ENCODE measurements at regions not wholly inside any gene's neighbourhood (a gene's known extent, or its start where the extent isn't known, plus 50 kb on each side); places are given as distances from the start of the nearest gene placed in this dataset.

DNA sequence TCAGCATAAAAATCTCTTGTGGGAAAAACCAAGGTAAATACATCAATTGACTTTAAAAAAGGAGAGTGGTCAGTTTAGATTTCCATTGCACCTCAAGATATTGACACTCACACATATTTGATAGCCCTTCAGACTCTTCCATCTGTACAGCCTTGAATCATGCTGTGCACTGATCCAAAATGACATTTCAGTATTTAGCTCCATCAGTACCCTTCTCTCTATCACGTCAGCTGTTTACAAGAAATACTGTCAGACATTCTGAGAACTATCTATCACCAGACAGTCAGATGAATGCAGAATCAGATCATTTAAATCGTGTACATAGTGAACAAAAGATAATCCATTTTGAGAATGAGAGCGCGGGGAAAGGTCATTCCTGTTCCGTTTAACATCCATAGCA is 511.9 kb downstream of the RPL10L start:
- Histone ChIP-seq H3K9ac (ENCODE audit: low read length) (no peak overlapping the region), H3K9me3 (ENCODE audit: low read length) (no peaks in the 10 kb centered on the region), H3K4me3 (ENCODE audit: low read length) (no peak overlapping the region), H2AFZ (ENCODE audit: low read depth, low read length) (no peak overlapping the region), H3K4me2 (ENCODE audit: low read length) (no peak overlapping the region), H4K20me1 (ENCODE audit: insufficient read depth) (no peaks in the 10 kb centered on the region), H3K36me3 (ENCODE audit: insufficient read depth, low read length) (no peaks in the 10 kb centered on the region), H3K27ac (ENCODE audit: low read length) (no peak overlapping the region), H3K9me2 (ENCODE audit: insufficient read depth, low read length) (no peaks in the 10 kb centered on the region), H3K27me3 (ENCODE audit: insufficient read depth, low read depth, low read length) (no peaks in the 10 kb centered on the region), H3K79me2 (replicated peaks; ENCODE audit: insufficient read depth, low read length) (no peaks in the 10 kb centered on the region), H3F3A (ENCODE audit: insufficient read depth, low read length, poor library complexity, severe bottlenecking) (no peaks in the 10 kb centered on the region)
- TF ChIP-seq EP300 (conservative IDR thresholded peaks at IDR 0.05; ENCODE audit: poor library complexity, severe bottlenecking) (peak; percentile 93), POLR2AphosphoS5 (IDR thresholded peaks at IDR 0.05) (peak; percentile 90), RAD21 (conservative IDR thresholded peaks at IDR 0.05) (no peak), MXI1 (conservative IDR thresholded peaks at IDR 0.05; ENCODE audit: poor library complexity, severe bottlenecking) (no peak)
- TF ChIP-seq, protein P1, sequence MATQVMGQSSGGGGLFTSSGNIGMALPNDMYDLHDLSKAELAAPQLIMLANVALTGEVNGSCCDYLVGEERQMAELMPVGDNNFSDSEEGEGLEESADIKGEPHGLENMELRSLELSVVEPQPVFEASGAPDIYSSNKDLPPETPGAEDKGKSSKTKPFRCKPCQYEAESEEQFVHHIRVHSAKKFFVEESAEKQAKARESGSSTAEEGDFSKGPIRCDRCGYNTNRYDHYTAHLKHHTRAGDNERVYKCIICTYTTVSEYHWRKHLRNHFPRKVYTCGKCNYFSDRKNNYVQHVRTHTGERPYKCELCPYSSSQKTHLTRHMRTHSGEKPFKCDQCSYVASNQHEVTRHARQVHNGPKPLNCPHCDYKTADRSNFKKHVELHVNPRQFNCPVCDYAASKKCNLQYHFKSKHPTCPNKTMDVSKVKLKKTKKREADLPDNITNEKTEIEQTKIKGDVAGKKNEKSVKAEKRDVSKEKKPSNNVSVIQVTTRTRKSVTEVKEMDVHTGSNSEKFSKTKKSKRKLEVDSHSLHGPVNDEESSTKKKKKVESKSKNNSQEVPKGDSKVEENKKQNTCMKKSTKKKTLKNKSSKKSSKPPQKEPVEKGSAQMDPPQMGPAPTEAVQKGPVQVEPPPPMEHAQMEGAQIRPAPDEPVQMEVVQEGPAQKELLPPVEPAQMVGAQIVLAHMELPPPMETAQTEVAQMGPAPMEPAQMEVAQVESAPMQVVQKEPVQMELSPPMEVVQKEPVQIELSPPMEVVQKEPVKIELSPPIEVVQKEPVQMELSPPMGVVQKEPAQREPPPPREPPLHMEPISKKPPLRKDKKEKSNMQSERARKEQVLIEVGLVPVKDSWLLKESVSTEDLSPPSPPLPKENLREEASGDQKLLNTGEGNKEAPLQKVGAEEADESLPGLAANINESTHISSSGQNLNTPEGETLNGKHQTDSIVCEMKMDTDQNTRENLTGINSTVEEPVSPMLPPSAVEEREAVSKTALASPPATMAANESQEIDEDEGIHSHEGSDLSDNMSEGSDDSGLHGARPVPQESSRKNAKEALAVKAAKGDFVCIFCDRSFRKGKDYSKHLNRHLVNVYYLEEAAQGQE (IDR thresholded peaks at IDR 0.05; ENCODE audit: borderline replicate concordance), result no peak

DNA sequence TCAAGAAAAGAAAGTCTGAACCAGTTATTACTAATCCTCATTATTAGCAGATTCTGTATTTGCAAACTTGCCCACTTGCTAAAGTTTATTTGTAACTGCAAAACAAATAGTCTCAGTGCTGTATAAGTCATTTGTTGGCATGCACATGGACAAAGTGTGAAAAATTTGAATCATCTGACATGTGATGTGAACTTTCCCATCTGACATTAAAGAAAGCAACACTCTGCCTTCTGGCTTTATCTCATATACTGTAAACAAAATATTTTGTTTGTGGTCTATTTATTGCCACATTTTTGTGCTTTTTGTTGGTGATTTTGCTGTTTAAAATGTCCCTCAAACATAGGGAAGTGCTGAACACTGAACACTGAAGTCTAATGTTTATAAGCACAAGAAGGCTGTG is 513.8 kb downstream of the RPL10L start:
- TF ChIP-seq, protein P1 (IDR thresholded peaks at IDR 0.05; ENCODE audit: borderline replicate concordance), result no peak
- TF ChIP-seq POLR2AphosphoS5 (IDR thresholded peaks at IDR 0.05) (no peak), RAD21 (conservative IDR thresholded peaks at IDR 0.05) (no peak), TAF1 (IDR thresholded peaks at IDR 0.05; ENCODE audit: low read depth) (no peak), MXI1 (conservative IDR thresholded peaks at IDR 0.05; ENCODE audit: poor library complexity, severe bottlenecking) (no peak), CTCF (IDR thresholded peaks at IDR 0.05; ENCODE audit: poor library complexity, severe bottlenecking) (no peak), SMC3 (conservative IDR thresholded peaks at IDR 0.05; ENCODE audit: poor library complexity) (no peak), EZH2 (IDR thresholded peaks at IDR 0.05; ENCODE audit: borderline replicate concordance, insufficient read depth, low read length, poor library complexity, severe bottlenecking) (no peak)
- H3K79me2 ChIP-seq (replicated peaks; ENCODE audit: insufficient read depth, low read length), result no peaks in the 10 kb centered on the region
- H2AFZ ChIP-seq (ENCODE audit: low read depth, low read length), result no peak overlapping the region
- H3K9me2 ChIP-seq (ENCODE audit: insufficient read depth, low read length), result no peaks in the 10 kb centered on the region
- no peaks in the 10 kb centered on the region for H4K20me1 ChIP-seq (ENCODE audit: insufficient read depth)
- H3K9ac ChIP-seq (ENCODE audit: low read length), result no peak overlapping the region
- no peak overlapping the region for H3K4me3 ChIP-seq (ENCODE audit: low read length)
- no peaks in the 10 kb centered on the region for H3F3A ChIP-seq (ENCODE audit: insufficient read depth, low read length, poor library complexity, severe bottlenecking)
- H3K27me3 ChIP-seq (ENCODE audit: insufficient read depth, low read depth, low read length), result no peaks in the 10 kb centered on the region
- H3K27ac ChIP-seq (ENCODE audit: low read length), result no peak overlapping the region
- H3K9me3 ChIP-seq (ENCODE audit: low read length), result no peaks in the 10 kb centered on the region
- no peaks in the 10 kb centered on the region for H3K36me3 ChIP-seq (ENCODE audit: insufficient read depth, low read length)
- no peak overlapping the region for H3K4me2 ChIP-seq (ENCODE audit: low read length)

All from neural cell (in vitro differentiated cells).